ENCODE measurements at regions not wholly inside any gene's neighbourhood (a gene's known extent, or its start where the extent isn't known, plus 50 kb on each side); places are given as distances from the start of the nearest gene placed in this dataset.

- TF ChIP-seq CTCF (IDR thresholded peaks at IDR 0.05) (no peak), POLR2A (IDR thresholded peaks at IDR 0.05) (no peak)
Observed at GRCh38 chr21:35257413-35257812, 208.3 kb upstream of the RUNX1 start.

Data from heart left ventricle (tissue), 13 donors.